ENCODE measurements at regions not wholly inside any gene's neighbourhood (a gene's known extent, or its start where the extent isn't known, plus 50 kb on each side); places are given as distances from the start of the nearest gene placed in this dataset.

GRCh38 chr2:221304916-221305315 lies 267.2 kb downstream of the EPHA4 start:
- TF ChIP-seq, protein P1, sequence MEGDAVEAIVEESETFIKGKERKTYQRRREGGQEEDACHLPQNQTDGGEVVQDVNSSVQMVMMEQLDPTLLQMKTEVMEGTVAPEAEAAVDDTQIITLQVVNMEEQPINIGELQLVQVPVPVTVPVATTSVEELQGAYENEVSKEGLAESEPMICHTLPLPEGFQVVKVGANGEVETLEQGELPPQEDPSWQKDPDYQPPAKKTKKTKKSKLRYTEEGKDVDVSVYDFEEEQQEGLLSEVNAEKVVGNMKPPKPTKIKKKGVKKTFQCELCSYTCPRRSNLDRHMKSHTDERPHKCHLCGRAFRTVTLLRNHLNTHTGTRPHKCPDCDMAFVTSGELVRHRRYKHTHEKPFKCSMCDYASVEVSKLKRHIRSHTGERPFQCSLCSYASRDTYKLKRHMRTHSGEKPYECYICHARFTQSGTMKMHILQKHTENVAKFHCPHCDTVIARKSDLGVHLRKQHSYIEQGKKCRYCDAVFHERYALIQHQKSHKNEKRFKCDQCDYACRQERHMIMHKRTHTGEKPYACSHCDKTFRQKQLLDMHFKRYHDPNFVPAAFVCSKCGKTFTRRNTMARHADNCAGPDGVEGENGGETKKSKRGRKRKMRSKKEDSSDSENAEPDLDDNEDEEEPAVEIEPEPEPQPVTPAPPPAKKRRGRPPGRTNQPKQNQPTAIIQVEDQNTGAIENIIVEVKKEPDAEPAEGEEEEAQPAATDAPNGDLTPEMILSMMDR (IDR thresholded peaks at IDR 0.05), result no peak
- TF ChIP-seq E2F4 (CRISPR knock-in tag; IDR thresholded peaks at IDR 0.05; ENCODE audit: borderline replicate concordance, low read depth) (no peak), NR2C2 (CRISPR knock-in tag; IDR thresholded peaks at IDR 0.05) (no peak), MAX (CRISPR knock-in tag; IDR thresholded peaks at IDR 0.05) (no peak), ZBTB43 (CRISPR knock-in tag; IDR thresholded peaks at IDR 0.05) (no peak), ZNF423 (CRISPR knock-in tag; IDR thresholded peaks at IDR 0.05) (no peak), TEAD4 (CRISPR knock-in tag; IDR thresholded peaks at IDR 0.05) (no peak), TEAD1 (CRISPR knock-in tag; IDR thresholded peaks at IDR 0.05) (no peak), ATF2 (CRISPR knock-in tag; IDR thresholded peaks at IDR 0.05; ENCODE audit: borderline replicate concordance, low read depth) (no peak), ZNF232 (CRISPR knock-in tag; IDR thresholded peaks at IDR 0.05) (no peak), USF2 (CRISPR knock-in tag; IDR thresholded peaks at IDR 0.05) (no peak), ZNF121 (CRISPR knock-in tag; IDR thresholded peaks at IDR 0.05) (no peak), CREB1 (CRISPR knock-in tag; IDR thresholded peaks at IDR 0.05) (no peak), ATF3 (CRISPR knock-in tag; conservative IDR thresholded peaks at IDR 0.05) (no peak)

All from WTC11 (cell line).